B cell (primary cell): ENCODE measurements at regions not wholly inside any gene's neighbourhood (a gene's known extent, or its start where the extent isn't known, plus 50 kb on each side); places are given as distances from the start of the nearest gene placed in this dataset.

Experiments used
- ATAC-seq: fragments of 200-7000 bp; cut with Tn5 transposase; one replicate; pipeline ENCODE4 v1.10.0; 2021; ENCODE audit warnings: low read depth, mild to moderate bottlenecking, moderate number of reproducible peaks, moderate library complexity
- CTCF ChIA-PET: fragments of 350-600 bp; sonication (Branson Sonifier 250); formaldehyde crosslinking; loops from one replicate; lab custom pipeline; 2021; ENCODE audit warnings: antibody characterized with exemption, inconsistent platforms; lab: Charles Lee
- POLR2A ChIA-PET: fragments of 350-600 bp; sonication (Branson Sonifier 250); formaldehyde crosslinking; loops from one replicate; lab custom pipeline; 2021; ENCODE audit warnings: antibody characterized with exemption; lab: Charles Lee
- DNase-seq: peaks from one replicate; pipeline ENCODE4 v3.0.0; 2013
- H2AFZ ChIP-seq: 2 replicates; pipeline ENCODE4 v1.6.1; 2012; ENCODE audit warnings: mild to moderate bottlenecking, low read depth, low read length; ENCODE audit not compliant: insufficient read depth, poor library complexity, severe bottlenecking
- H3K27ac ChIP-seq, 2 donors: 1 replicate in 1 of 2; 2 replicates in 1 of 2; pipeline ENCODE4 v1.5.1; 2012 to 2013; ENCODE audit warnings: low read length in 2 of 2, mild to moderate bottlenecking in 2 of 2, moderate library complexity in 1 of 2
- H3K27me3 ChIP-seq, 4 experiments: fragments of 200-600 bp in 1 of 4; sonication (generic) in 1 of 4; replicated peaks in 1 of 4; 1 replicate in 2 of 4; 2 replicates in 2 of 4; pipeline versions ENCODE4 v1.6.1 to v1.7.0; 2013 to 2016; ENCODE audit warnings: low read length in 3 of 4, mild to moderate bottlenecking in 2 of 4, mixed read lengths in 1 of 4, moderate library complexity in 1 of 4; ENCODE audit not compliant: insufficient read depth in 4 of 4, control insufficient read depth in 3 of 4; ENCODE audit errors: control extremely low read depth in 1 of 4
- H3K36me3 ChIP-seq, 2 experiments: replicated peaks in 1 of 2; 1 replicate in 1 of 2; 2 replicates in 1 of 2; pipeline versions ENCODE4 v1.6.1 to v1.7.1; 2013; ENCODE audit warnings: low read length in 1 of 2; ENCODE audit not compliant: insufficient read depth in 2 of 2, control insufficient read depth in 1 of 2; ENCODE audit errors: control extremely low read depth in 1 of 2, extremely low read depth in 1 of 2
- H3K4me1 ChIP-seq, 2 donors: fragments of 200-600 bp in 1 of 2; sonication (generic) in 1 of 2; 1 replicate in 1 of 2; 2 replicates in 1 of 2; pipeline versions ENCODE4 v1.5.1 to v1.6.1; 2013 to 2017; ENCODE audit warnings: low read length in 2 of 2; ENCODE audit not compliant: control insufficient read depth in 2 of 2, insufficient read depth in 2 of 2
- H3K4me2 ChIP-seq: replicated peaks from 2 replicates; pipeline ENCODE3; 2012; ENCODE audit warnings: mild to moderate bottlenecking, low read depth, low read length; ENCODE audit not compliant: poor library complexity, severe bottlenecking
- H3K4me3 ChIP-seq, 5 experiments: fragments of 200-600 bp in 1 of 5; sonication (generic) in 1 of 5; 1 replicate in 3 of 5; 2 replicates in 2 of 5; pipeline versions ENCODE4 v1.5.1 to v1.7.0; 2011 to 2016; ENCODE audit warnings: low read length in 4 of 5, mild to moderate bottlenecking in 4 of 5, low read depth in 2 of 5, control low read depth in 1 of 5, moderate library complexity in 1 of 5; ENCODE audit not compliant: insufficient read depth in 1 of 5; ENCODE audit errors: control extremely low read depth in 1 of 5, extremely low read depth in 1 of 5
- H3K79me2 ChIP-seq: fragments of 200-600 bp; sonication (generic); one replicate; pipeline ENCODE4 v1.6.0; 2016; ENCODE audit warnings: low read length; ENCODE audit not compliant: control insufficient read depth, insufficient read depth
- H3K9ac ChIP-seq: fragments of 200-600 bp; sonication (generic); 2 replicates; pipeline ENCODE4 v1.6.1; 2017; ENCODE audit warnings: mild to moderate bottlenecking, low read length, moderate library complexity
- H3K9me3 ChIP-seq, 3 donors: one replicate each; pipeline versions ENCODE4 v1.6.1 to v1.7.1; 2013; ENCODE audit warnings: low read length in 2 of 3; ENCODE audit not compliant: control insufficient read depth in 2 of 3, insufficient read depth in 1 of 3; ENCODE audit errors: control extremely low read depth in 1 of 3
- H4K20me1 ChIP-seq: 2 replicates; pipeline ENCODE4 v1.6.0; 2012; ENCODE audit warnings: mild to moderate bottlenecking, low read length; ENCODE audit not compliant: insufficient read depth, control insufficient read depth, poor library complexity, severe bottlenecking
- H3K27ac Mint-ChIP-seq: one replicate; pipeline ENCODE4 v1.8.0; 2021; ENCODE audit warnings: mixed read lengths
- H3K27me3 Mint-ChIP-seq: one replicate; pipeline ENCODE4 v1.8.0; 2021; ENCODE audit warnings: mixed read lengths
- H3K4me1 Mint-ChIP-seq: one replicate; pipeline ENCODE4 v1.8.0; 2021; ENCODE audit warnings: mixed read lengths
- H3K4me3 Mint-ChIP-seq: one replicate; pipeline ENCODE4 v1.8.0; 2021; ENCODE audit warnings: mixed read lengths
- H3K9me3 Mint-ChIP-seq: one replicate; pipeline ENCODE4 v1.8.0; 2022; ENCODE audit warnings: mixed read lengths; ENCODE audit not compliant: insufficient read depth
- EZH2 ChIP-seq: IDR thresholded peaks from 2 replicates; pipeline ENCODE4 v1.6.1; 2012; ENCODE audit warnings: borderline replicate concordance, low read depth, mild to moderate bottlenecking, moderate library complexity, low read length; ENCODE audit not compliant: insufficient read depth, poor library complexity, severe bottlenecking
- WGBS: methylation state at CpG from one replicate; pipeline ENCODE4 v1.1.5; 2013; ENCODE audit warnings: missing lambda C conversion rate; ENCODE audit not compliant: insufficient coverage; 5-methylcytosine and 5-hydroxymethylcytosine counted together
- intact Hi-C: fragments of 100-400 bp; cut with micrococcal nuclease; formaldehyde crosslinking; loops from one replicate; pipeline ENCODE4 v1.10.0; 2022
- TF ChIP-seq, protein P1 (sequence below): fragments of 200-600 bp; IDR thresholded peaks from one replicate; pipeline ENCODE4 v1.8.0; 2022; ENCODE audit warnings: antibody characterized with exemption, mild to moderate bottlenecking

DNA sequence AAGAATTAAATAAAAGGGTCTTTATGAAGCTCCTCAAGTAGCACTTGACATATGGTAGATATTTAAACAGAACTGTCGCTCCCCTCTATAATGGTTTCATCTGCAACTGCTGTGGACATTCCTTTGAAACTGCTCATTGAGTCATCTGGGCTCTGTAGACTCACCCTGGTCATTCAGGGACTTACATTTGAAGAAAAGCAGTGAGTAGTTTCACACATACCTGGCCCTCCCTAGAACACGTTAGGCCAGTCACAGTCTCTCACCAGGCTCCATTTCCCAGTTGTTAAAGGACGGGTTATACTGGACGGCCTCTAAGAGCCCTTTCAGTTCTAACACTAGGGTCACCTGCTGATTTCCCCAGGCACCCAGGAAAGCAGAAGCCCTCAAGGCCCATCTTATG, 217.0 kb downstream of the BCL11B start:
- Mint-ChIP-seq H3K4me3 (no peak overlapping the region), H3K27me3 (no peaks in the 10 kb centered on the region), H3K9me3 (peaks cover 25% of the 10 kb centered on the region), H3K4me1 (no peaks in the 10 kb centered on the region), H3K27ac (no peak overlapping the region)
- Histone ChIP-seq H3K9ac (no peak overlapping the region), H2AFZ (no peak overlapping the region), H3K36me3 (no peaks in the 10 kb centered on the region), H4K20me1 (no peaks in the 10 kb centered on the region), H3K79me2 (no peaks in the 10 kb centered on the region), H3K9me3 (peaks cover 0 to 27% (median 7%) of the 10 kb centered on the region in 3 donors), H3K27ac (no peak overlapping the region), H3K4me2 (no peak overlapping the region), H3K4me3 (no peak overlapping the region), H3K27me3 (no peaks in the 10 kb centered on the region), H3K4me1 (no peaks in the 10 kb centered on the region)
- ChIA-PET CTCF (no interaction called here), POLR2A (no interaction called here)
- intact Hi-C loops = no loop called here
- DNase-seq = no peak
- WGBS = 87% methylated on average over 3 of the region's 4 CpGs
- no peak for TF ChIP-seq EZH2
- TF ChIP-seq, protein P1, sequence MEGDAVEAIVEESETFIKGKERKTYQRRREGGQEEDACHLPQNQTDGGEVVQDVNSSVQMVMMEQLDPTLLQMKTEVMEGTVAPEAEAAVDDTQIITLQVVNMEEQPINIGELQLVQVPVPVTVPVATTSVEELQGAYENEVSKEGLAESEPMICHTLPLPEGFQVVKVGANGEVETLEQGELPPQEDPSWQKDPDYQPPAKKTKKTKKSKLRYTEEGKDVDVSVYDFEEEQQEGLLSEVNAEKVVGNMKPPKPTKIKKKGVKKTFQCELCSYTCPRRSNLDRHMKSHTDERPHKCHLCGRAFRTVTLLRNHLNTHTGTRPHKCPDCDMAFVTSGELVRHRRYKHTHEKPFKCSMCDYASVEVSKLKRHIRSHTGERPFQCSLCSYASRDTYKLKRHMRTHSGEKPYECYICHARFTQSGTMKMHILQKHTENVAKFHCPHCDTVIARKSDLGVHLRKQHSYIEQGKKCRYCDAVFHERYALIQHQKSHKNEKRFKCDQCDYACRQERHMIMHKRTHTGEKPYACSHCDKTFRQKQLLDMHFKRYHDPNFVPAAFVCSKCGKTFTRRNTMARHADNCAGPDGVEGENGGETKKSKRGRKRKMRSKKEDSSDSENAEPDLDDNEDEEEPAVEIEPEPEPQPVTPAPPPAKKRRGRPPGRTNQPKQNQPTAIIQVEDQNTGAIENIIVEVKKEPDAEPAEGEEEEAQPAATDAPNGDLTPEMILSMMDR = no peak
- no peak for ATAC-seq

DNA sequence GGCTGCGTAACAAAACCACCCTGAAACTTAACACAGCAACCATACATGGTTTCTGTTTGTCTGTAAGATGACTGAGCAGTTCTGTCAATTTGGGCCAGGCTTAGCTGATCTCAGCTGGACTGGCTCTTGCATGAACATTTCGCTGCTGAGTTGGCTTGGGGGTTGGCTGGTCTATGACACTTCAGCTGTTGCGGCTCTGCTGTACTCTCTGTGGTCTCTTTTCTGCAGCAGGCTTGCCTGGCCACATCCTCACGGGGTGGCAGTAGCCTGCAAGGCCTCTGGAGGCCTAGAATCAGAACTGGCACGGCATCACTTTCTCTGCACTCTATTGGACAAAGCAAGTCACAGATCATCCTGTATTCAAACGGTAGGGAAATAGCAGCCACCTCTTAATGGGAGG, 216.2 kb downstream of the BCL11B start:
- no peak overlapping the region for H3K27ac ChIP-seq
- H3K4me2 ChIP-seq = no peak overlapping the region
- ChIA-PET CTCF (no interaction called here), POLR2A (no interaction called here)
- 57% methylated on average over 4 of the region's 6 CpGs for WGBS
- no peak overlapping the region for H3K27ac Mint-ChIP-seq
- intact Hi-C loops = no loop called here
- peaks cover 0 to 27% (median 5%) of the 10 kb centered on the region in 3 donors for H3K9me3 ChIP-seq
- H3K27me3 Mint-ChIP-seq = no peaks in the 10 kb centered on the region
- ATAC-seq = no peak
- no peak overlapping the region for H2AFZ ChIP-seq
- no peaks in the 10 kb centered on the region for H3K4me1 ChIP-seq
- DNase-seq = no peak
- H3K4me3 Mint-ChIP-seq = no peak overlapping the region
- no peak overlapping the region for H3K9ac ChIP-seq
- no peaks in the 10 kb centered on the region for H3K79me2 ChIP-seq
- H3K36me3 ChIP-seq = no peaks in the 10 kb centered on the region
- peaks cover 23% of the 10 kb centered on the region for H3K9me3 Mint-ChIP-seq
- no peak overlapping the region for H3K4me3 ChIP-seq
- no peaks in the 10 kb centered on the region for H3K27me3 ChIP-seq
- TF ChIP-seq, protein P1 = no peak
- TF ChIP-seq EZH2 = no peak
- no peaks in the 10 kb centered on the region for H4K20me1 ChIP-seq
- H3K4me1 Mint-ChIP-seq = no peaks in the 10 kb centered on the region
